ENCODE measurements at regions not wholly inside any gene's neighbourhood (a gene's known extent, or its start where the extent isn't known, plus 50 kb on each side); places are given as distances from the start of the nearest gene placed in this dataset.

GRCh38 chr1:162924179-162924578, 63.2 kb upstream of the CCDC190 start:
- Histone ChIP-seq H3K9me3 (ENCODE audit: low read depth, low read length) (no peaks in the 10 kb centered on the region), H3K9ac (ENCODE audit: insufficient read length) (no peak overlapping the region), H3K4me3 (no peak overlapping the region), H3K27ac (no peak overlapping the region), H3K36me3 (ENCODE audit: insufficient read depth, low read length) (no peaks in the 10 kb centered on the region)
- TF ChIP-seq EZH2 (IDR thresholded peaks at IDR 0.05) (no peak), POLR2AphosphoS5 (IDR thresholded peaks at IDR 0.05; ENCODE audit: borderline replicate concordance, low read depth, low read length) (no peak), FOXP2 (optimal IDR thresholded peaks at IDR 0.05; ENCODE audit: control extremely low read depth, extremely low read length, insufficient read depth) (no peak)
- DNase-seq (ENCODE audit: low read depth, low spot score), result no peak

- no peak overlapping the region for H3K9ac ChIP-seq (ENCODE audit: insufficient read length)
- no peak overlapping the region for H3K4me3 ChIP-seq
- DNase-seq (ENCODE audit: low read depth, low spot score), result no peak
- H3K9me3 ChIP-seq (ENCODE audit: low read depth, low read length), result no peaks in the 10 kb centered on the region
- no peak overlapping the region for H3K27ac ChIP-seq
- TF ChIP-seq FOXP2 (optimal IDR thresholded peaks at IDR 0.05; ENCODE audit: control extremely low read depth, extremely low read length, insufficient read depth) (no peak), POLR2AphosphoS5 (IDR thresholded peaks at IDR 0.05; ENCODE audit: borderline replicate concordance, low read depth, low read length) (no peak), EZH2 (IDR thresholded peaks at IDR 0.05) (no peak)
- H3K36me3 ChIP-seq (ENCODE audit: insufficient read depth, low read length), result no peaks in the 10 kb centered on the region
Observed at GRCh38 chr1:162922201-162922600, 61.2 kb upstream of the CCDC190 start.

GRCh38 chr1:162921311-162921710, 60.3 kb upstream of the CCDC190 start:
- no peak overlapping the region for H3K9ac ChIP-seq (ENCODE audit: insufficient read length)
- no peak overlapping the region for H3K27ac ChIP-seq
- no peak overlapping the region for H3K4me3 ChIP-seq
- TF ChIP-seq FOXP2 (optimal IDR thresholded peaks at IDR 0.05; ENCODE audit: control extremely low read depth, extremely low read length, insufficient read depth) (no peak), EZH2 (IDR thresholded peaks at IDR 0.05) (no peak), POLR2AphosphoS5 (IDR thresholded peaks at IDR 0.05; ENCODE audit: borderline replicate concordance, low read depth, low read length) (no peak)
- no peak for DNase-seq (ENCODE audit: low read depth, low spot score)
- H3K36me3 ChIP-seq (ENCODE audit: insufficient read depth, low read length), result no peaks in the 10 kb centered on the region
- H3K9me3 ChIP-seq (ENCODE audit: low read depth, low read length), result no peaks in the 10 kb centered on the region

- H3K9ac ChIP-seq (ENCODE audit: insufficient read length), result no peak overlapping the region
- no peaks in the 10 kb centered on the region for H3K9me3 ChIP-seq (ENCODE audit: low read depth, low read length)
- no peak overlapping the region for H3K27ac ChIP-seq
- H3K4me3 ChIP-seq, result no peak overlapping the region
- no peaks in the 10 kb centered on the region for H3K36me3 ChIP-seq (ENCODE audit: insufficient read depth, low read length)
- TF ChIP-seq EZH2 (IDR thresholded peaks at IDR 0.05), result no peak
- no peak for TF ChIP-seq POLR2AphosphoS5 (IDR thresholded peaks at IDR 0.05; ENCODE audit: borderline replicate concordance, low read depth, low read length)
- TF ChIP-seq FOXP2 (optimal IDR thresholded peaks at IDR 0.05; ENCODE audit: control extremely low read depth, extremely low read length, insufficient read depth), result no peak
- no peak for DNase-seq (ENCODE audit: low read depth, low spot score)
Observed at GRCh38 chr1:162919034-162919433, 58.1 kb upstream of the CCDC190 start.

GRCh38 chr1:162918151-162918754, 57.3 kb upstream of the CCDC190 start:
- H3K9me3 ChIP-seq (ENCODE audit: low read depth, low read length), result no peaks in the 10 kb centered on the region
- H3K27ac ChIP-seq, result no peak overlapping the region
- TF ChIP-seq POLR2AphosphoS5 (IDR thresholded peaks at IDR 0.05; ENCODE audit: borderline replicate concordance, low read depth, low read length), result no peak
- no peak for TF ChIP-seq FOXP2 (optimal IDR thresholded peaks at IDR 0.05; ENCODE audit: control extremely low read depth, extremely low read length, insufficient read depth)
- TF ChIP-seq EZH2 (IDR thresholded peaks at IDR 0.05), result no peak
- DNase-seq (ENCODE audit: low read depth, low spot score), result no peak
- no peaks in the 10 kb centered on the region for H3K36me3 ChIP-seq (ENCODE audit: insufficient read depth, low read length)
- H3K9ac ChIP-seq (ENCODE audit: insufficient read length), result no peak overlapping the region
- H3K4me3 ChIP-seq, result no peak overlapping the region

GRCh38 chr1:162916821-162917613, 56.0 kb upstream of the CCDC190 start:
- Histone ChIP-seq H3K9me3 (ENCODE audit: low read depth, low read length) (peaks cover 8% of the 10 kb centered on the region; the same call in 1 of the 2 replicates), H3K27ac (no peak overlapping the region)
- TF ChIP-seq FOXP2 (optimal IDR thresholded peaks at IDR 0.05; ENCODE audit: control extremely low read depth, extremely low read length, insufficient read depth) (no peak), EZH2 (IDR thresholded peaks at IDR 0.05) (no peak), POLR2AphosphoS5 (IDR thresholded peaks at IDR 0.05; ENCODE audit: borderline replicate concordance, low read depth, low read length) (no peak)

GRCh38 chr1:162916407-162916806, 55.4 kb upstream of the CCDC190 start:
- peaks cover 8% of the 10 kb centered on the region; the same call in 1 of the 2 replicates for H3K9me3 ChIP-seq (ENCODE audit: low read depth, low read length)
- no peak for TF ChIP-seq EZH2 (IDR thresholded peaks at IDR 0.05)
- H3K27ac ChIP-seq, result no peak overlapping the region
- H3K4me3 ChIP-seq, result no peak overlapping the region
- H3K36me3 ChIP-seq (ENCODE audit: insufficient read depth, low read length), result no peaks in the 10 kb centered on the region
- no peak overlapping the region for H3K9ac ChIP-seq (ENCODE audit: insufficient read length)
- no peak for DNase-seq (ENCODE audit: low read depth, low spot score)

More at GRCh38 chr1:162916821-162917613, 56.0 kb upstream of the CCDC190 start:
- no peak overlapping the region for H3K9ac ChIP-seq (ENCODE audit: insufficient read length)
- no peaks in the 10 kb centered on the region for H3K36me3 ChIP-seq (ENCODE audit: insufficient read depth, low read length)
- H3K4me3 ChIP-seq, result no peak overlapping the region
- no peak for DNase-seq (ENCODE audit: low read depth, low spot score)

GRCh38 chr1:162914601-162915000, 53.6 kb upstream of the CCDC190 start:
- no peak for TF ChIP-seq EZH2 (IDR thresholded peaks at IDR 0.05)
- TF ChIP-seq POLR2AphosphoS5 (IDR thresholded peaks at IDR 0.05; ENCODE audit: borderline replicate concordance, low read depth, low read length), result no peak
- TF ChIP-seq FOXP2 (optimal IDR thresholded peaks at IDR 0.05; ENCODE audit: control extremely low read depth, extremely low read length, insufficient read depth), result no peak
- Histone ChIP-seq H3K27ac (no peak overlapping the region), H3K4me3 (no peak overlapping the region), H3K36me3 (ENCODE audit: insufficient read depth, low read length) (no peaks in the 10 kb centered on the region), H3K9ac (ENCODE audit: insufficient read length) (no peak overlapping the region), H3K9me3 (ENCODE audit: low read depth, low read length) (peaks cover 8% of the 10 kb centered on the region; the same call in 1 of the 2 replicates)
- DNase-seq (ENCODE audit: low read depth, low spot score), result no peak
